Lower leg skin (tissue), 4 donors: ENCODE measurements at regions not wholly inside any gene's neighbourhood (a gene's known extent, or its start where the extent isn't known, plus 50 kb on each side); places are given as distances from the start of the nearest gene placed in this dataset.
"Not testable (repeated sequence)": the region's sequence is repeated elsewhere in the genome, so short reads cannot be mapped to it uniquely, and the experiment has no call there.

Source experiments
- DNase-seq, 2 donors: peaks; one replicate each; pipeline ENCODE4 v3.0.0-alpha.2; 2019; ENCODE audit warnings: low spot score in 2 of 2
- H3K4me3 ChIP-seq: fragments of 200-600 bp; sonication (generic); 2 replicates; pipeline ENCODE4 v1.5.1; 2017; ENCODE audit warnings: mild to moderate bottlenecking, low read depth; ENCODE audit not compliant: poor library complexity, severe bottlenecking
- CTCF ChIP-seq, 3 donors: fragments of 450-650 bp; IDR thresholded peaks; one replicate each; pipeline ENCODE4 v1.5.1; 2016; ENCODE audit warnings: antibody characterized with exemption in 3 of 3, mild to moderate bottlenecking in 3 of 3, moderate library complexity in 2 of 3
- POLR2A ChIP-seq, 2 donors: fragments of 450-650 bp; IDR thresholded peaks; one replicate each; pipeline ENCODE4 v1.6.1; 2016 to 2017; ENCODE audit warnings: antibody characterized with exemption in 2 of 2, mild to moderate bottlenecking in 1 of 2, moderate library complexity in 1 of 2
- WGBS, 2 donors: methylation state at CpG; one replicate each; pipeline ENCODE4 v1.1.5; 2018; 5-methylcytosine and 5-hydroxymethylcytosine counted together
- intact Hi-C: fragments of 100-400 bp; cut with DNase I; formaldehyde crosslinking; loops from one replicate; pipeline ENCODE4 v1.15.0; 2023; ENCODE audit warnings: low total_unique reads

- intact Hi-C loops, result no loop called here
- 83 to 88% methylated on average over 2 of the region's 2 CpGs for WGBS, 2 donors
- no peak for DNase-seq
- no peak for TF ChIP-seq CTCF (IDR thresholded peaks at IDR 0.05)
- TF ChIP-seq POLR2A (IDR thresholded peaks at IDR 0.05), result no peak
- no peak overlapping the region for H3K4me3 ChIP-seq
Measured at GRCh38 chr9:22189471-22189870, 180.4 kb upstream of the CDKN2B start.

GRCh38 chr9:22197000-22197399 is 187.9 kb upstream of the CDKN2B start:
- H3K4me3 ChIP-seq, DNase-seq, intact Hi-C loops: not testable (repeated sequence)
- 90 to 92% methylated on average over 2 of the region's 2 CpGs for WGBS, 2 donors

GRCh38 chr9:22198681-22199080 is 189.6 kb upstream of the CDKN2B start:
- H3K4me3 ChIP-seq, result no peak overlapping the region
- TF ChIP-seq POLR2A (IDR thresholded peaks at IDR 0.05) (no peak), CTCF (IDR thresholded peaks at IDR 0.05) (no peak)
- DNase-seq, result no peak
- intact Hi-C loops, result no loop called here

GRCh38 chr9:22201256-22201655 is 192.2 kb upstream of the CDKN2B start:
- WGBS, 2 donors, result 88 to 90% methylated on average over 1 of the region's 1 CpG
- TF ChIP-seq POLR2A (IDR thresholded peaks at IDR 0.05) (no peak), CTCF (IDR thresholded peaks at IDR 0.05) (no peak)
- intact Hi-C loops, result no loop called here
- DNase-seq, result no peak
- H3K4me3 ChIP-seq, result no peak overlapping the region

GRCh38 chr9:22203371-22204138 is 194.4 kb upstream of the CDKN2B start:
- DNase-seq, result no peak
- intact Hi-C loops, result no loop called here
- no peak overlapping the region for H3K4me3 ChIP-seq
- 32% methylated on average over 8 of the region's 8 CpGs for WGBS, 2 donors
- TF ChIP-seq POLR2A (IDR thresholded peaks at IDR 0.05) (no peak), CTCF (IDR thresholded peaks at IDR 0.05) (no peak)

GRCh38 chr9:22204240-22204639 is 195.1 kb upstream of the CDKN2B start:
- WGBS, 2 donors, result 95 to 97% methylated on average over 2 of the region's 2 CpGs
- DNase-seq, result no peak
- TF ChIP-seq POLR2A (IDR thresholded peaks at IDR 0.05), result no peak
- no peak for TF ChIP-seq CTCF (IDR thresholded peaks at IDR 0.05)
- no peak overlapping the region for H3K4me3 ChIP-seq
- intact Hi-C loops, result no loop called here
